ENCODE measurements at regions not wholly inside any gene's neighbourhood (a gene's known extent, or its start where the extent isn't known, plus 50 kb on each side); places are given as distances from the start of the nearest gene placed in this dataset.
A peak's percentile ranks its signal among the peaks of the same experiment; 100 is the strongest.

GRCh38 chr10:2949221-2949947, 118.0 kb upstream of the PFKP start:
- DNase-seq, result no peak

- no peak for DNase-seq
These were observed 119.1 kb upstream of the PFKP start for GRCh38 chr10:2948127-2948854.

- DNase-seq, result no peak
These were observed 122.6 kb upstream of the PFKP start for GRCh38 chr10:2944788-2945187.

GRCh38 chr10:2943932-2944614, 123.3 kb upstream of the PFKP start:
- DNase-seq, result no peak

GRCh38 chr10:2942938-2943337, 124.4 kb upstream of the PFKP start:
- DNase-seq, result no peak

GRCh38 chr10:2938869-2939268, 128.5 kb upstream of the PFKP start:
- DNase-seq, result no peak

GRCh38 chr10:2936816-2937215, 130.5 kb upstream of the PFKP start:
- no peak for DNase-seq

- no peak for DNase-seq
These were observed 131.5 kb upstream of the PFKP start for GRCh38 chr10:2935647-2936386.

GRCh38 chr10:2933924-2934323, 133.4 kb upstream of the PFKP start:
- no peak for DNase-seq

GRCh38 chr10:2933519-2933918, 133.8 kb upstream of the PFKP start:
- DNase-seq, result no peak

GRCh38 chr10:2933071-2933470, 134.3 kb upstream of the PFKP start:
- no peak for DNase-seq

- no peak for DNase-seq
These were observed 137.7 kb upstream of the PFKP start for GRCh38 chr10:2929480-2930258.

- peak; percentile 2 to 11 for DNase-seq
These were observed 139.1 kb upstream of the PFKP start for GRCh38 chr10:2927958-2928840.

- DNase-seq, result no peak
These were observed 140.3 kb upstream of the PFKP start for GRCh38 chr10:2926918-2927660.

GRCh38 chr10:2925631-2926030, 141.7 kb upstream of the PFKP start:
- no peak for DNase-seq

GRCh38 chr10:2924431-2924830, 142.9 kb upstream of the PFKP start:
- DNase-seq, result no peak

GRCh38 chr10:2921956-2922680, 145.2 kb upstream of the PFKP start:
- no peak for DNase-seq

GRCh38 chr10:2920637-2921036, 146.7 kb upstream of the PFKP start:
- no peak for DNase-seq

- DNase-seq, result no peak
These were observed 147.2 kb upstream of the PFKP start for GRCh38 chr10:2920168-2920567.

- no peak for DNase-seq
These were observed 148.3 kb upstream of the PFKP start for GRCh38 chr10:2919016-2919415.
